K562 (cell line): ENCODE measurements at regions not wholly inside any gene's neighbourhood (a gene's known extent, or its start where the extent isn't known, plus 50 kb on each side); places are given as distances from the start of the nearest gene placed in this dataset.

Experiments
- HDAC2 ChIP-seq: fragments of 450-650 bp; IDR thresholded peaks from 2 replicates; pipeline ENCODE4 v1.6.1; 2016; ENCODE audit warnings: mild to moderate bottlenecking
- HMG20B ChIP-seq: fragments of 250-450 bp; sonication (Bioruptor Pico); IDR thresholded peaks from 2 replicates; pipeline ENCODE4 v1.5.0; 2021; ENCODE audit warnings: mild to moderate bottlenecking
- KAT8 ChIP-seq: fragments of 450-650 bp; IDR thresholded peaks from 2 replicates; pipeline ENCODE4 v1.6.1; 2016; ENCODE audit warnings: low read depth, mild to moderate bottlenecking
- MAFG ChIP-seq: fragments of 450-650 bp; conservative IDR thresholded peaks from 2 replicates; pipeline ENCODE4 v1.6.1; 2016; ENCODE audit warnings: missing genetic modification characterization, missing compliant biosample characterization
- MAFK ChIP-seq: IDR thresholded peaks from 2 replicates; pipeline ENCODE4 v1.6.1; 2011; ENCODE audit warnings: low read length, improper control_type of control experiment
- SIN3A ChIP-seq, 2 experiments: fragments of 150-350 bp in 1 of 2; IDR thresholded peaks; 2 replicates each; pipeline ENCODE4 v1.6.1; 2011 to 2016; ENCODE audit warnings: borderline replicate concordance in 2 of 2, low read depth in 2 of 2, low read length in 2 of 2, mild to moderate bottlenecking in 2 of 2, moderate library complexity in 2 of 2; ENCODE audit not compliant: control insufficient read depth in 1 of 2
- YBX1 ChIP-seq: fragments of 450-650 bp; IDR thresholded peaks from 2 replicates; pipeline ENCODE4 v1.7.1; 2016; ENCODE audit warnings: mild to moderate bottlenecking
- ZNF316 ChIP-seq: fragments of 450-650 bp; IDR thresholded peaks from 2 replicates; pipeline ENCODE4 v1.6.1; 2016
- TF ChIP-seq, protein P1 (sequence below), 2 experiments: fragments of 450-650 bp; formaldehyde crosslinking in 1 of 2; IDR thresholded peaks; 2 replicates each; pipeline versions ENCODE4 v1.4.0 to v1.6.1; 2014 to 2020; ENCODE audit warnings: mild to moderate bottlenecking in 2 of 2, borderline replicate concordance in 1 of 2, low read depth in 1 of 2
- TF ChIP-seq, protein P2 (sequence below): sonication (generic); IDR thresholded peaks from 2 replicates; pipeline ENCODE4 v1.6.1; 2016

DNA sequence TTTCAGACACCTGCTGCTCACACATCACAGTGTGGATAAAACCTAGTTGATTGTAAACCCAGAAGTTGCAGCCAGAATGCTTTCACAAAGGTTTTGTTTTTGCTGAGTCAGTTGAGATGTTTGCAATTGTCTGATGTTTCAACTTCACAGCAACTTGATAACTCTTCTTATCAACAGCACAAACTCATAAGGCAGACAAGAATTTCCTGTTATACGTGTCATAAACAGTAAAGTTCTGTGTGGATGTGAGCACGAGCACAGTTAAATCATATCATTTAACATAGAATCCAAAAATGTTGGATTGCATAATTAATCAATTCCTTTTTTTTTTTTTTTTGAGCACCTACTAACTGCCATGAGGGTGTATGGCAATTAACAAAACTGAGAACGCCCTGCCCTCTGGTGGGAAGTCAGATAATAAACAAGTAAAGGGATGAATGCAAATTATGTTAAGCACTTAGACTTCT is 512.2 kb downstream of the PDHA2 start (continued):
- TF ChIP-seq, protein P1, sequence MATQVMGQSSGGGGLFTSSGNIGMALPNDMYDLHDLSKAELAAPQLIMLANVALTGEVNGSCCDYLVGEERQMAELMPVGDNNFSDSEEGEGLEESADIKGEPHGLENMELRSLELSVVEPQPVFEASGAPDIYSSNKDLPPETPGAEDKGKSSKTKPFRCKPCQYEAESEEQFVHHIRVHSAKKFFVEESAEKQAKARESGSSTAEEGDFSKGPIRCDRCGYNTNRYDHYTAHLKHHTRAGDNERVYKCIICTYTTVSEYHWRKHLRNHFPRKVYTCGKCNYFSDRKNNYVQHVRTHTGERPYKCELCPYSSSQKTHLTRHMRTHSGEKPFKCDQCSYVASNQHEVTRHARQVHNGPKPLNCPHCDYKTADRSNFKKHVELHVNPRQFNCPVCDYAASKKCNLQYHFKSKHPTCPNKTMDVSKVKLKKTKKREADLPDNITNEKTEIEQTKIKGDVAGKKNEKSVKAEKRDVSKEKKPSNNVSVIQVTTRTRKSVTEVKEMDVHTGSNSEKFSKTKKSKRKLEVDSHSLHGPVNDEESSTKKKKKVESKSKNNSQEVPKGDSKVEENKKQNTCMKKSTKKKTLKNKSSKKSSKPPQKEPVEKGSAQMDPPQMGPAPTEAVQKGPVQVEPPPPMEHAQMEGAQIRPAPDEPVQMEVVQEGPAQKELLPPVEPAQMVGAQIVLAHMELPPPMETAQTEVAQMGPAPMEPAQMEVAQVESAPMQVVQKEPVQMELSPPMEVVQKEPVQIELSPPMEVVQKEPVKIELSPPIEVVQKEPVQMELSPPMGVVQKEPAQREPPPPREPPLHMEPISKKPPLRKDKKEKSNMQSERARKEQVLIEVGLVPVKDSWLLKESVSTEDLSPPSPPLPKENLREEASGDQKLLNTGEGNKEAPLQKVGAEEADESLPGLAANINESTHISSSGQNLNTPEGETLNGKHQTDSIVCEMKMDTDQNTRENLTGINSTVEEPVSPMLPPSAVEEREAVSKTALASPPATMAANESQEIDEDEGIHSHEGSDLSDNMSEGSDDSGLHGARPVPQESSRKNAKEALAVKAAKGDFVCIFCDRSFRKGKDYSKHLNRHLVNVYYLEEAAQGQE (IDR thresholded peaks at IDR 0.05; ENCODE audit: borderline replicate concordance) = 0 out of 2 replicates have a peak, but pooled peaks have one; percentile 4
- TF ChIP-seq, protein P1 (CRISPR knock-in tag; IDR thresholded peaks at IDR 0.05; ENCODE audit: low read depth) = no peak
- TF ChIP-seq MAFG (tag) = peak; percentile 34
- TF ChIP-seq, protein P2, sequence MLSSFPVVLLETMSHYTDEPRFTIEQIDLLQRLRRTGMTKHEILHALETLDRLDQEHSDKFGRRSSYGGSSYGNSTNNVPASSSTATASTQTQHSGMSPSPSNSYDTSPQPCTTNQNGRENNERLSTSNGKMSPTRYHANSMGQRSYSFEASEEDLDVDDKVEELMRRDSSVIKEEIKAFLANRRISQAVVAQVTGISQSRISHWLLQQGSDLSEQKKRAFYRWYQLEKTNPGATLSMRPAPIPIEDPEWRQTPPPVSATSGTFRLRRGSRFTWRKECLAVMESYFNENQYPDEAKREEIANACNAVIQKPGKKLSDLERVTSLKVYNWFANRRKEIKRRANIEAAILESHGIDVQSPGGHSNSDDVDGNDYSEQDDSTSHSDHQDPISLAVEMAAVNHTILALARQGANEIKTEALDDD = no peak
- 0 out of 2 replicates have a peak, but pooled peaks have one; percentile 11 for TF ChIP-seq MAFK
- TF ChIP-seq YBX1 = no peak
- no peak for TF ChIP-seq KAT8
- peak; percentile 59; the same call in 1 of the 2 replicates for TF ChIP-seq ZNF316
- TF ChIP-seq HMG20B (CRISPR knock-in tag) = no peak
- TF ChIP-seq SIN3A (IDR thresholded peaks at IDR 0.05; ENCODE audit: borderline replicate concordance in 2 of 2, control insufficient read depth in 1 of 2, low read depth in 2 of 2, low read length in 2 of 2) = no peak
- no peak for TF ChIP-seq HDAC2
